ENCODE measurements at regions not wholly inside any gene's neighbourhood (a gene's known extent, or its start where the extent isn't known, plus 50 kb on each side); places are given as distances from the start of the nearest gene placed in this dataset.
"Not testable (repeated sequence)": the region's sequence is repeated elsewhere in the genome, so short reads cannot be mapped to it uniquely, and the experiment has no call there.

- DNase-seq (ENCODE audit: low read depth), result no peak
These were observed 501.5 kb upstream of the SLC8A1 start for GRCh38 chr2:40953341-40953740.

- no peak for DNase-seq (ENCODE audit: low read depth)
These were observed 503.2 kb upstream of the SLC8A1 start for GRCh38 chr2:40955042-40955441.

GRCh38 chr2:40955635-40956034, 503.7 kb upstream of the SLC8A1 start:
- no peak for DNase-seq (ENCODE audit: low read depth)

GRCh38 chr2:40957508-40957907, 505.6 kb upstream of the SLC8A1 start:
- DNase-seq (ENCODE audit: low read depth), result no peak

GRCh38 chr2:40962026-40962425, 510.1 kb upstream of the SLC8A1 start:
- no peak for DNase-seq (ENCODE audit: low read depth)

GRCh38 chr2:40964509-40965250, 512.8 kb upstream of the SLC8A1 start:
- no peak for DNase-seq (ENCODE audit: low read depth)

GRCh38 chr2:40967451-40967850, 515.6 kb upstream of the SLC8A1 start:
- DNase-seq (ENCODE audit: low read depth), result no peak

GRCh38 chr2:40975151-40975550, 523.3 kb upstream of the SLC8A1 start:
- no peak for DNase-seq (ENCODE audit: low read depth)

- no peak for DNase-seq (ENCODE audit: low read depth)
These were observed 545.5 kb upstream of the SLC8A1 start for GRCh38 chr2:40997362-40997761.

GRCh38 chr2:41000374-41000773, 548.5 kb upstream of the SLC8A1 start:
- no peak for DNase-seq (ENCODE audit: low read depth)

- no peak for DNase-seq (ENCODE audit: low read depth)
These were observed 549.0 kb upstream of the SLC8A1 start for GRCh38 chr2:41000906-41001305.

GRCh38 chr2:41004700-41005099, 552.8 kb upstream of the SLC8A1 start:
- no peak for DNase-seq (ENCODE audit: low read depth)

GRCh38 chr2:41020358-41020757, 568.5 kb upstream of the SLC8A1 start:
- DNase-seq (ENCODE audit: low read depth), result no peak

GRCh38 chr2:41024816-41025215, 572.9 kb upstream of the SLC8A1 start:
- DNase-seq (ENCODE audit: low read depth), result no peak

- DNase-seq (ENCODE audit: low read depth), result no peak
These were observed 574.7 kb upstream of the SLC8A1 start for GRCh38 chr2:41026613-41027012.

- DNase-seq (ENCODE audit: low read depth), result no peak
These were observed 575.2 kb upstream of the SLC8A1 start for GRCh38 chr2:41027095-41027494.

- DNase-seq (ENCODE audit: low read depth), result no peak
These were observed 579.4 kb upstream of the SLC8A1 start for GRCh38 chr2:41031282-41031681.

- no peak for DNase-seq (ENCODE audit: low read depth)
These were observed 580.8 kb upstream of the SLC8A1 start for GRCh38 chr2:41032715-41033114.

GRCh38 chr2:41033127-41033526, 581.2 kb upstream of the SLC8A1 start:
- DNase-seq (ENCODE audit: low read depth), result no peak

- DNase-seq (ENCODE audit: low read depth), result peak; percentile 18
These were observed 586.5 kb upstream of the SLC8A1 start for GRCh38 chr2:41038408-41038807.

- not testable (repeated sequence) for DNase-seq (ENCODE audit: low read depth)
These were observed 587.9 kb upstream of the SLC8A1 start for GRCh38 chr2:41039750-41040149.

GRCh38 chr2:41040782-41041520, 589.1 kb upstream of the SLC8A1 start:
- DNase-seq (ENCODE audit: low read depth), result no peak

GRCh38 chr2:41042343-41042742, 590.5 kb upstream of the SLC8A1 start:
- DNase-seq (ENCODE audit: low read depth), result no peak

- no peak for DNase-seq (ENCODE audit: low read depth)
These were observed 609.5 kb upstream of the SLC8A1 start for GRCh38 chr2:41061356-41061755.
